ENCODE measurements at regions not wholly inside any gene's neighbourhood (a gene's known extent, or its start where the extent isn't known, plus 50 kb on each side); places are given as distances from the start of the nearest gene placed in this dataset.

GRCh38 chr2:234628953-234629352, 132.1 kb upstream of the ARL4C start:
- DNase-seq (ENCODE audit: low read depth, low spot score) = no peak
- Mint-ChIP-seq H3K27ac (ENCODE audit: unreplicated experiment) (no peak overlapping the region), H3K9me3 (no peaks in the 10 kb centered on the region), H3K4me1 (peaks cover 20% of the 10 kb centered on the region), H3K27me3 (ENCODE audit: low read depth) (peaks cover 42% of the 10 kb centered on the region), H3K4me3 (no peak overlapping the region), H3K36me3 (ENCODE audit: low read depth) (no peaks in the 10 kb centered on the region)
- TF ChIP-seq CTCF (conservative IDR thresholded peaks at IDR 0.05) = no peak

GRCh38 chr2:234627308-234627707, 130.4 kb upstream of the ARL4C start:
- no peak overlapping the region for H3K27ac Mint-ChIP-seq (ENCODE audit: unreplicated experiment)
- peaks cover 29% of the 10 kb centered on the region for H3K27me3 Mint-ChIP-seq (ENCODE audit: low read depth)
- H3K4me3 Mint-ChIP-seq = no peak overlapping the region
- H3K4me1 Mint-ChIP-seq = peaks cover 29% of the 10 kb centered on the region
- no peak for TF ChIP-seq CTCF (conservative IDR thresholded peaks at IDR 0.05)
- no peak for DNase-seq (ENCODE audit: low read depth, low spot score)
- H3K9me3 Mint-ChIP-seq = no peaks in the 10 kb centered on the region
- no peaks in the 10 kb centered on the region for H3K36me3 Mint-ChIP-seq (ENCODE audit: low read depth)

GRCh38 chr2:234626566-234627130, 129.8 kb upstream of the ARL4C start:
- H3K27ac Mint-ChIP-seq (ENCODE audit: unreplicated experiment) = no peak overlapping the region
- no peak for DNase-seq (ENCODE audit: low read depth, low spot score)
- TF ChIP-seq CTCF (conservative IDR thresholded peaks at IDR 0.05) = no peak
- no peaks in the 10 kb centered on the region for H3K36me3 Mint-ChIP-seq (ENCODE audit: low read depth)
- H3K4me3 Mint-ChIP-seq = no peak overlapping the region
- H3K9me3 Mint-ChIP-seq = no peaks in the 10 kb centered on the region
- peaks cover 22% of the 10 kb centered on the region for H3K27me3 Mint-ChIP-seq (ENCODE audit: low read depth)
- H3K4me1 Mint-ChIP-seq = peaks cover 25% of the 10 kb centered on the region

- peaks cover 20% of the 10 kb centered on the region for H3K4me1 Mint-ChIP-seq
- H3K36me3 Mint-ChIP-seq (ENCODE audit: low read depth) = no peaks in the 10 kb centered on the region
- no peak for TF ChIP-seq CTCF (conservative IDR thresholded peaks at IDR 0.05)
- no peak overlapping the region for H3K27ac Mint-ChIP-seq (ENCODE audit: unreplicated experiment)
- H3K4me3 Mint-ChIP-seq = no peak overlapping the region
- peaks cover 14% of the 10 kb centered on the region for H3K27me3 Mint-ChIP-seq (ENCODE audit: low read depth)
- no peaks in the 10 kb centered on the region for H3K9me3 Mint-ChIP-seq
- no peak for DNase-seq (ENCODE audit: low read depth, low spot score)
Observed at GRCh38 chr2:234625626-234626250, 128.9 kb upstream of the ARL4C start.

GRCh38 chr2:234623521-234623991, 126.7 kb upstream of the ARL4C start:
- no peaks in the 10 kb centered on the region for H3K9me3 Mint-ChIP-seq

More at GRCh38 chr2:234623521-234623991, 126.7 kb upstream of the ARL4C start:
- Mint-ChIP-seq H3K27ac (ENCODE audit: unreplicated experiment) (no peak overlapping the region), H3K4me3 (no peak overlapping the region), H3K4me1 (peaks cover 15% of the 10 kb centered on the region), H3K36me3 (ENCODE audit: low read depth) (no peaks in the 10 kb centered on the region), H3K27me3 (ENCODE audit: low read depth) (no peaks in the 10 kb centered on the region)
- no peak for DNase-seq (ENCODE audit: low read depth, low spot score)
- TF ChIP-seq CTCF (conservative IDR thresholded peaks at IDR 0.05) = no peak

Data from neural crest cell (in vitro differentiated cells).